ENCODE measurements at regions not wholly inside any gene's neighbourhood (a gene's known extent, or its start where the extent isn't known, plus 50 kb on each side); places are given as distances from the start of the nearest gene placed in this dataset.

DNA sequence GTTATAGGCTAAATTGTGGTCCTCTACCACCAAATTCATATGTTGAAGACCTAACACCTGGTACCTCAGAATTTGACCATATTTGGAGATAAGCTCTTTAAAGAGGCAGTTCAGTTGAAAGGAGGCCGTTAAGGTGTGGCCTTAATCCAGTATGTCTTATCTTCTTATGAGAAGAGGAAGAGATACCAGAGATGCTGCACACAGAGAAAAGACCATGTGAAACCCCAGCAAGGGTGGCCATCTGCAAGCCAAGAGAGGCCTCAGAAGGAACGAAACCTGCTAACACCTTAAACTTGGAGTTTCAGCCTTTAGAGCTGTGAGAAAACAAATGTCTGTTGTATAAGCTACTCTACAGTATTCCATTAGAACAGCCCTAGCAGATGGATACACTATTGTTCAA, 528.1 kb upstream of the DCC start:
- Histone ChIP-seq H3K79me2 (ENCODE audit: insufficient read depth, low read length) (no peaks in the 10 kb centered on the region), H3K27ac (ENCODE audit: extremely low read length, insufficient read depth, low read length) (no peak overlapping the region), H4K20me1 (ENCODE audit: insufficient read depth, low read length) (no peaks in the 10 kb centered on the region), H3K4me3 (replicated peaks in 1 of 3; ENCODE audit: insufficient read depth in 1 of 3, low read depth in 2 of 3, low read length in 3 of 3) (no peak overlapping the region), H3K27me3 (ENCODE audit: control insufficient read depth in 1 of 2, insufficient read depth in 2 of 2, low read length in 2 of 2) (no peaks in the 10 kb centered on the region), H2AFZ (ENCODE audit: low read length) (no peak overlapping the region), H3K9me3 (ENCODE audit: low read length) (peaks cover 50% of the 10 kb centered on the region), H3K36me3 (replicated peaks in 1 of 2; ENCODE audit: control insufficient read depth in 1 of 2, insufficient read depth in 2 of 2, low read length in 2 of 2) (no peaks in the 10 kb centered on the region), H3K9ac (ENCODE audit: insufficient read depth, low read depth, low read length) (no peak overlapping the region), H3K4me1 (ENCODE audit: insufficient read depth, low read length) (no peaks in the 10 kb centered on the region), H3K4me2 (ENCODE audit: low read depth, low read length) (no peak overlapping the region)
- CTCF ChIA-PET (ENCODE audit: low intra/inter-chr PET ratio, low total read pairs), result no interaction called here
- intact Hi-C loops (cut with micrococcal nuclease; ENCODE audit: unreplicated experiment) (no loop called here), in situ Hi-C loops (cut with HindIII; ENCODE audit: extremely low pct_ligation_motif_present, low pct_unique_long_range_greater_than_20kb) (no loop called here)
- POLR2A ChIA-PET, result no interaction called here
- FAIRE-seq (no peak), ATAC-seq (no peak), DNase-seq (ENCODE audit: low spot score) (no peak)
- BruUV-seq (replicated peaks), result no TSS peak
- WGBS (ENCODE audit: low lambda C conversion rate), result 0% methylated on average over 2 of the region's 2 CpGs
- TF ChIP-seq ZNF253 (CRISPR knock-in tag; IDR thresholded peaks at IDR 0.05; ENCODE audit: borderline replicate concordance) (no peak), ZBTB44 (CRISPR knock-in tag; IDR thresholded peaks at IDR 0.05) (no peak), DNMT1 (CRISPR knock-in tag; IDR thresholded peaks at IDR 0.05) (no peak), NONO (IDR thresholded peaks at IDR 0.05) (no peak), NONO (CRISPR knock-in tag; conservative IDR thresholded peaks at IDR 0.05) (no peak), SNAPC2 (CRISPR knock-in tag; IDR thresholded peaks at IDR 0.05) (no peak), PRPF4 (IDR thresholded peaks at IDR 0.05; ENCODE audit: low read depth, low read length, poor library complexity, severe bottlenecking) (no peak)
- TF ChIP-seq, protein P1, sequence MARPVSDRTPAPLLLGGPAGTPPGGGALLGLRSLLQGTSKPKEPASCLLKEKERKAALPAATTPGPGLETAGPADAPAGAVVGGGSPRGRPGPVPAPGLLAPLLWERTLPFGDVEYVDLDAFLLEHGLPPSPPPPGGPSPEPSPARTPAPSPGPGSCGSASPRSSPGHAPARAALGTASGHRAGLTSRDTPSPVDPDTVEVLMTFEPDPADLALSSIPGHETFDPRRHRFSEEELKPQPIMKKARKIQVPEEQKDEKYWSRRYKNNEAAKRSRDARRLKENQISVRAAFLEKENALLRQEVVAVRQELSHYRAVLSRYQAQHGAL (CRISPR knock-in tag; IDR thresholded peaks at IDR 0.05; ENCODE audit: not compliant biosample characterization), result no peak

Measured in HepG2 (cell line).